ENCODE measurements at regions not wholly inside any gene's neighbourhood (a gene's known extent, or its start where the extent isn't known, plus 50 kb on each side); places are given as distances from the start of the nearest gene placed in this dataset.
"Not testable (repeated sequence)": the region's sequence is repeated elsewhere in the genome, so short reads cannot be mapped to it uniquely, and the experiment has no call there.

- ATAC-seq; DNase-seq (ENCODE audit: low spot score); in situ Hi-C loops (cut with HindIII; ENCODE audit: extremely low pct_ligation_motif_present, low pct_unique_long_range_greater_than_20kb); H3K4me3 ChIP-seq (replicated peaks in 1 of 3; ENCODE audit: insufficient read depth in 1 of 3, low read depth in 2 of 3, low read length in 3 of 3); FAIRE-seq; H3K79me2 ChIP-seq (ENCODE audit: insufficient read depth, low read length); H3K36me3 ChIP-seq (replicated peaks in 1 of 2; ENCODE audit: control insufficient read depth in 1 of 2, insufficient read depth in 2 of 2, low read length in 2 of 2); H3K27me3 ChIP-seq (ENCODE audit: control insufficient read depth in 1 of 2, insufficient read depth in 2 of 2, low read length in 2 of 2); H3K4me2 ChIP-seq (ENCODE audit: low read depth, low read length); POLR2A ChIA-PET; H2AFZ ChIP-seq (ENCODE audit: low read length); CTCF ChIA-PET (ENCODE audit: low intra/inter-chr PET ratio, low total read pairs); H4K20me1 ChIP-seq (ENCODE audit: insufficient read depth, low read length); intact Hi-C loops (cut with micrococcal nuclease; ENCODE audit: unreplicated experiment); H3K9ac ChIP-seq (ENCODE audit: insufficient read depth, low read depth, low read length); H3K27ac ChIP-seq (ENCODE audit: extremely low read length, insufficient read depth, low read length); H3K4me1 ChIP-seq (ENCODE audit: insufficient read depth, low read length); BruUV-seq (replicated peaks): not testable (repeated sequence)
- 16% methylated on average over 3 of the region's 3 CpGs for WGBS (ENCODE audit: low lambda C conversion rate)
- peaks cover 43% of the 10 kb centered on the region for H3K9me3 ChIP-seq (ENCODE audit: low read length)
Measured at GRCh38 chr6:119924888-119925287, 575.3 kb upstream of the MAN1A1 start.

- CTCF ChIA-PET (ENCODE audit: low intra/inter-chr PET ratio, low total read pairs): no interaction called here
- H3K27ac ChIP-seq (ENCODE audit: extremely low read length, insufficient read depth, low read length): no peak overlapping the region
- no peaks in the 10 kb centered on the region for H3K36me3 ChIP-seq (replicated peaks in 1 of 2; ENCODE audit: control insufficient read depth in 1 of 2, insufficient read depth in 2 of 2, low read length in 2 of 2)
- H3K4me2 ChIP-seq (ENCODE audit: low read depth, low read length): no peak overlapping the region
- under 1% methylated on average over 2 of the region's 2 CpGs for WGBS (ENCODE audit: low lambda C conversion rate)
- POLR2A ChIA-PET: no interaction called here
- in situ Hi-C loops (cut with HindIII; ENCODE audit: extremely low pct_ligation_motif_present, low pct_unique_long_range_greater_than_20kb) (no loop called here), intact Hi-C loops (cut with micrococcal nuclease; ENCODE audit: unreplicated experiment) (no loop called here)
- H3K4me3 ChIP-seq (replicated peaks in 1 of 3; ENCODE audit: insufficient read depth in 1 of 3, low read depth in 2 of 3, low read length in 3 of 3): no peak overlapping the region
- no peak for ATAC-seq
- no peaks in the 10 kb centered on the region for H3K4me1 ChIP-seq (ENCODE audit: insufficient read depth, low read length)
- peaks cover 43% of the 10 kb centered on the region for H3K9me3 ChIP-seq (ENCODE audit: low read length)
- no peak overlapping the region for H2AFZ ChIP-seq (ENCODE audit: low read length)
- no peak for FAIRE-seq
- H4K20me1 ChIP-seq (ENCODE audit: insufficient read depth, low read length): no peaks in the 10 kb centered on the region
- H3K79me2 ChIP-seq (ENCODE audit: insufficient read depth, low read length): no peaks in the 10 kb centered on the region
- no peaks in the 10 kb centered on the region for H3K27me3 ChIP-seq (ENCODE audit: control insufficient read depth in 1 of 2, insufficient read depth in 2 of 2, low read length in 2 of 2)
- no peak overlapping the region for H3K9ac ChIP-seq (ENCODE audit: insufficient read depth, low read depth, low read length)
- BruUV-seq (replicated peaks): no TSS peak
- DNase-seq (ENCODE audit: low spot score): no peak
- no peak for TF ChIP-seq ZNF704 (CRISPR knock-in tag; IDR thresholded peaks at IDR 0.05; ENCODE audit: borderline replicate concordance)
- no peak for TF ChIP-seq ZNF773 (CRISPR knock-in tag; IDR thresholded peaks at IDR 0.05; ENCODE audit: borderline replicate concordance)
- TF ChIP-seq TCF7L2 (IDR thresholded peaks at IDR 0.05; ENCODE audit: low read depth, low read length): no peak
- TF ChIP-seq SOX6 (IDR thresholded peaks at IDR 0.05): no peak
- no peak for TF ChIP-seq SOX6 (CRISPR knock-in tag; IDR thresholded peaks at IDR 0.05)
- no peak for TF ChIP-seq ZNF383 (CRISPR knock-in tag; IDR thresholded peaks at IDR 0.05; ENCODE audit: borderline replicate concordance)
- no peak for TF ChIP-seq KMT2A (CRISPR knock-in tag; IDR thresholded peaks at IDR 0.05)
- TF ChIP-seq MTA3 (CRISPR knock-in tag; IDR thresholded peaks at IDR 0.05): no peak
- no peak for TF ChIP-seq MIXL1 (CRISPR knock-in tag; IDR thresholded peaks at IDR 0.05)
- TF ChIP-seq HOXA5 (CRISPR knock-in tag; IDR thresholded peaks at IDR 0.05): no peak
- TF ChIP-seq ZNF274 (CRISPR knock-in tag; IDR thresholded peaks at IDR 0.05): no peak
- no peak for TF ChIP-seq CBX2 (IDR thresholded peaks at IDR 0.05; ENCODE audit: low read depth, low read length)
- no peak for TF ChIP-seq CBX2 (CRISPR knock-in tag; IDR thresholded peaks at IDR 0.05; ENCODE audit: low read depth)
- TF ChIP-seq MLXIP (CRISPR knock-in tag; IDR thresholded peaks at IDR 0.05; ENCODE audit: borderline replicate concordance): no peak
- TF ChIP-seq FOSL2 (CRISPR knock-in tag; IDR thresholded peaks at IDR 0.05): no peak
- TF ChIP-seq ZNF547 (CRISPR knock-in tag; IDR thresholded peaks at IDR 0.05): no peak
Measured at GRCh38 chr6:119922814-119923213, 573.3 kb upstream of the MAN1A1 start.
